Liver (tissue), 8 donors: ENCODE measurements at regions not wholly inside any gene's neighbourhood (a gene's known extent, or its start where the extent isn't known, plus 50 kb on each side); places are given as distances from the start of the nearest gene placed in this dataset.

Experiments used
- DNase-seq: peaks from one replicate; pipeline ENCODE4 v3.0.0-alpha.2; 2017; ENCODE audit warnings: low spot score
- H3K27ac ChIP-seq, 2 donors: one replicate each; pipeline ENCODE4 v1.7.0; 2013; ENCODE audit warnings: inconsistent platforms in 2 of 2, low read length in 2 of 2, control low read depth in 1 of 2, low read depth in 1 of 2, mild to moderate bottlenecking in 1 of 2
- H3K27me3 ChIP-seq, 4 donors: one replicate each; pipeline versions ENCODE4 v1.6.1 to v1.7.0; 2013; ENCODE audit warnings: low read length in 3 of 4, inconsistent platforms in 1 of 4, mild to moderate bottlenecking in 1 of 4, moderate library complexity in 1 of 4; ENCODE audit not compliant: control insufficient read depth in 4 of 4, insufficient read depth in 4 of 4
- H3K36me3 ChIP-seq, 4 donors: one replicate each; pipeline versions ENCODE4 v1.6.1 to v1.7.0; 2013; ENCODE audit warnings: low read length in 3 of 4, mild to moderate bottlenecking in 3 of 4, low read depth in 1 of 4, moderate library complexity in 1 of 4; ENCODE audit not compliant: control insufficient read depth in 4 of 4, insufficient read depth in 3 of 4
- H3K4me1 ChIP-seq, 4 donors: one replicate each; pipeline versions ENCODE4 v1.6.1 to v1.7.0; 2013; ENCODE audit warnings: low read length in 3 of 4, mild to moderate bottlenecking in 3 of 4, moderate library complexity in 1 of 4; ENCODE audit not compliant: control insufficient read depth in 4 of 4, insufficient read depth in 4 of 4
- H3K4me3 ChIP-seq, 3 donors: one replicate each; pipeline versions ENCODE4 v1.6.1 to v1.7.0; 2013; ENCODE audit warnings: low read length in 3 of 3, control low read depth in 1 of 3, low read depth in 1 of 3, mild to moderate bottlenecking in 1 of 3
- H3K9ac ChIP-seq, 2 donors: one replicate each; pipeline ENCODE4 v1.7.0; 2013; ENCODE audit warnings: low read length in 2 of 2, mild to moderate bottlenecking in 2 of 2, moderate library complexity in 2 of 2, control low read depth in 1 of 2, low read depth in 1 of 2
- H3K9me3 ChIP-seq, 4 donors: one replicate each; pipeline versions ENCODE4 v1.6.1 to v1.7.0; 2013; ENCODE audit warnings: low read length in 3 of 4; ENCODE audit not compliant: control insufficient read depth in 4 of 4
- EGR1 ChIP-seq, 2 donors: IDR thresholded peaks; 2 replicates each; pipeline ENCODE4 v1.6.1; 2016 to 2018; ENCODE audit warnings: antibody characterized with exemption in 2 of 2, low read depth in 2 of 2
- FOXA1 ChIP-seq: IDR thresholded peaks from 2 replicates; pipeline ENCODE4 v1.6.1; 2016; ENCODE audit warnings: antibody characterized with exemption
- FOXA2 ChIP-seq: IDR thresholded peaks from 2 replicates; pipeline ENCODE4 v1.6.1; 2016; ENCODE audit warnings: antibody characterized with exemption
- GABPA ChIP-seq, 2 donors: IDR thresholded peaks in 1 of 2; conservative IDR thresholded peaks in 1 of 2; 2 replicates each; pipeline ENCODE4 v1.6.1; 2016; ENCODE audit warnings: antibody characterized with exemption in 2 of 2, mild to moderate bottlenecking in 1 of 2, moderate library complexity in 1 of 2
- HNF4A ChIP-seq, 2 donors: conservative IDR thresholded peaks; 2 replicates each; pipeline ENCODE4 v1.6.1; 2016; ENCODE audit warnings: antibody characterized with exemption in 2 of 2, mild to moderate bottlenecking in 2 of 2
- HNF4G ChIP-seq: IDR thresholded peaks from 2 replicates; pipeline ENCODE4 v1.6.1; 2016; ENCODE audit warnings: antibody characterized with exemption
- JUND ChIP-seq, 2 donors: IDR thresholded peaks; 2 replicates each; pipeline ENCODE4 v1.6.1; 2016; ENCODE audit warnings: antibody characterized with exemption in 2 of 2
- NR2F2 ChIP-seq: IDR thresholded peaks from 2 replicates; pipeline ENCODE4 v1.6.1; 2016; ENCODE audit warnings: antibody characterized with exemption
- RAD21 ChIP-seq, 2 donors: IDR thresholded peaks; 2 replicates each; pipeline ENCODE4 v1.6.1; 2016; ENCODE audit warnings: antibody characterized with exemption in 2 of 2, mild to moderate bottlenecking in 2 of 2
- RXRA ChIP-seq, 2 donors: IDR thresholded peaks; 2 replicates each; pipeline ENCODE4 v1.6.1; 2017 to 2018; ENCODE audit warnings: antibody characterized with exemption in 2 of 2, mild to moderate bottlenecking in 1 of 2
- SP1 ChIP-seq: IDR thresholded peaks from 2 replicates; pipeline ENCODE4 v1.6.1; 2018; ENCODE audit warnings: antibody characterized with exemption, mild to moderate bottlenecking
- TAF1 ChIP-seq: conservative IDR thresholded peaks from 2 replicates; pipeline ENCODE4 v1.6.1; 2016; ENCODE audit warnings: antibody characterized with exemption, mild to moderate bottlenecking
- YY1 ChIP-seq: IDR thresholded peaks from 2 replicates; pipeline ENCODE4 v1.6.1; 2016; ENCODE audit warnings: antibody characterized with exemption, mild to moderate bottlenecking
- WGBS: extraction: QIAGEN DNeasy Blood & Tissue Kit; methylation state at CpG from one replicate; pipeline ENCODE4 v1.1.7; 2013; 5-methylcytosine and 5-hydroxymethylcytosine counted together
- TF ChIP-seq, protein P1 (sequence below): IDR thresholded peaks from 2 replicates; pipeline ENCODE4 v1.6.1; 2016; ENCODE audit warnings: antibody characterized with exemption
- TF ChIP-seq, protein P2 (sequence below): IDR thresholded peaks from 2 replicates; pipeline ENCODE4 v1.6.1; 2016; ENCODE audit warnings: antibody characterized with exemption
- TF ChIP-seq, protein P3 (sequence below): fragments of 150-350 bp; IDR thresholded peaks from 2 replicates; pipeline ENCODE4 v1.5.1; 2017; ENCODE audit warnings: improper control_type of control experiment, low read depth, low read length; ENCODE audit not compliant: missing input control
- TF ChIP-seq, protein P4 (sequence below): IDR thresholded peaks from 2 replicates; pipeline ENCODE4 v1.6.1; 2016; ENCODE audit warnings: antibody characterized with exemption, mild to moderate bottlenecking
- TF ChIP-seq, protein P5 (sequence below): IDR thresholded peaks from 2 replicates; pipeline ENCODE4 v1.6.1; 2016; ENCODE audit warnings: antibody characterized with exemption
- donor health status: healthy.
- donor health status: healthy.
- donor health status: healthy.
- donor health status: healthy.
- donor health status: healthy.

DNA sequence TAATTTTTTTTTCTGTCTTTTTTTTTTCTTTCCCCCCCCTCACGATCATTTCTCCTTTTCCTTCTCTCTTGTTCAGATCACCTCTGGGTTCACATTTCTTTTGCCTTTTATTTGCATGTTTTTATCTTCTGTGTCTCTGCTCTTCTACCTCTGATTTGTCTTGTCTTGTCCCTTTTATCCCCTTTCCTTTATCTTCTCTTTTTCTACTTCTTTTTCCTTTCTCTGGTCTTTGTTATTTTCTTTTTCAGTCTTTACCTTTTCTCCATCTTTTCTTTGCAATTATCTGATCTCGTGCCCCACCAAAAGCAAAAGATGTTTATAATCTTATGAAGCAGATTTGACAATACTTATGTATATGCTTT lies 77.8 kb upstream of the RAP1B start:
- TF ChIP-seq, protein P1, sequence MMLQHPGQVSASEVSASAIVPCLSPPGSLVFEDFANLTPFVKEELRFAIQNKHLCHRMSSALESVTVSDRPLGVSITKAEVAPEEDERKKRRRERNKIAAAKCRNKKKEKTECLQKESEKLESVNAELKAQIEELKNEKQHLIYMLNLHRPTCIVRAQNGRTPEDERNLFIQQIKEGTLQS = no peak
- TF ChIP-seq, protein P2, sequence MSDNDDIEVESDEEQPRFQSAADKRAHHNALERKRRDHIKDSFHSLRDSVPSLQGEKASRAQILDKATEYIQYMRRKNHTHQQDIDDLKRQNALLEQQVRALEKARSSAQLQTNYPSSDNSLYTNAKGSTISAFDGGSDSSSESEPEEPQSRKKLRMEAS = no peak
- H3K9me3 ChIP-seq = no peaks in the 10 kb centered on the region
- H3K9ac ChIP-seq = peak overlapping the region; percentile 37 to 63
- no peaks in the 10 kb centered on the region for H3K36me3 ChIP-seq
- no peaks in the 10 kb centered on the region for H3K27me3 ChIP-seq
- peaks cover 2 to 29% (median 22%) of the 10 kb centered on the region in 4 donors for H3K4me1 ChIP-seq
- peak overlapping the region in 2 of 3 donors; percentile 4 to 57 for H3K4me3 ChIP-seq
- 55% methylated on average over 2 of the region's 2 CpGs for WGBS
- H3K27ac ChIP-seq = peak overlapping the region; percentile 69 to 82
- no peak for DNase-seq

DNA sequence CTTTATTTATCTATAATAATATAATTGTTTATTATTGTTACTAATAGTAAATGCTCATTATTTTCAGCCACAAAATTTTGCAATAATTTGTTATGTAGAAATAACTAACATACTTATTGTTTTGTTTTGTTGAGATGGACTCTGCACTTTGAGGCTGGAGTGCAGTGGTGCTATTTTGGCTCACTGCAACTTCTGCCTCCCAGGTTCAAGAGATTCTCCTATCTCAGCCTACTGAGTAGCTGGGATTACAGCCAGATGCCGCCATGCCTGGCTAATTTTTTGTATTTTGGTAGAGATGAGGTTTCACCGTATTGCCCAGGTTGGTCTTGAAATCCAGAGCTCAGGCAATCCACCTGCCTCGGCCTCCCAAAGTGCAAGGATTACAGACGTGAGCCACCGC lies 76.6 kb upstream of the RAP1B start:
- 70% methylated on average over 5 of the region's 5 CpGs for WGBS

More for the DNA sequence above, 76.6 kb upstream of the RAP1B start:
- Histone ChIP-seq H3K4me3 (no peak overlapping the region), H3K36me3 (no peaks in the 10 kb centered on the region), H3K27ac (peak overlapping the region in 1 of 2 donors; percentile 34), H3K27me3 (no peaks in the 10 kb centered on the region), H3K9ac (no peak overlapping the region), H3K4me1 (peaks cover 2 to 29% (median 23%) of the 10 kb centered on the region in 4 donors), H3K9me3 (no peaks in the 10 kb centered on the region)
- TF ChIP-seq RAD21 (IDR thresholded peaks at IDR 0.05) (no peak), FOXA2 (no peak), HNF4A (conservative IDR thresholded peaks at IDR 0.05) (peak; percentile 94 to 95), NR2F2 (no peak), TAF1 (no peak), RXRA (IDR thresholded peaks at IDR 0.05) (peak; percentile 49 to 69), FOXA1 (no peak), GABPA (IDR thresholded peaks at IDR 0.05 in 1 of 2, conservative IDR thresholded peaks at IDR 0.05 in 1 of 2) (no peak), HNF4G (peak; percentile 79), EGR1 (IDR thresholded peaks at IDR 0.05; ENCODE audit: low read depth in 2 of 2) (no peak), YY1 (peak; percentile 51), JUND (IDR thresholded peaks at IDR 0.05) (peak in 1 of 2 donors; percentile 14), SP1 (peak; percentile 55)
- TF ChIP-seq, protein P3, sequence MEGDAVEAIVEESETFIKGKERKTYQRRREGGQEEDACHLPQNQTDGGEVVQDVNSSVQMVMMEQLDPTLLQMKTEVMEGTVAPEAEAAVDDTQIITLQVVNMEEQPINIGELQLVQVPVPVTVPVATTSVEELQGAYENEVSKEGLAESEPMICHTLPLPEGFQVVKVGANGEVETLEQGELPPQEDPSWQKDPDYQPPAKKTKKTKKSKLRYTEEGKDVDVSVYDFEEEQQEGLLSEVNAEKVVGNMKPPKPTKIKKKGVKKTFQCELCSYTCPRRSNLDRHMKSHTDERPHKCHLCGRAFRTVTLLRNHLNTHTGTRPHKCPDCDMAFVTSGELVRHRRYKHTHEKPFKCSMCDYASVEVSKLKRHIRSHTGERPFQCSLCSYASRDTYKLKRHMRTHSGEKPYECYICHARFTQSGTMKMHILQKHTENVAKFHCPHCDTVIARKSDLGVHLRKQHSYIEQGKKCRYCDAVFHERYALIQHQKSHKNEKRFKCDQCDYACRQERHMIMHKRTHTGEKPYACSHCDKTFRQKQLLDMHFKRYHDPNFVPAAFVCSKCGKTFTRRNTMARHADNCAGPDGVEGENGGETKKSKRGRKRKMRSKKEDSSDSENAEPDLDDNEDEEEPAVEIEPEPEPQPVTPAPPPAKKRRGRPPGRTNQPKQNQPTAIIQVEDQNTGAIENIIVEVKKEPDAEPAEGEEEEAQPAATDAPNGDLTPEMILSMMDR = no peak
- TF ChIP-seq, protein P4, sequence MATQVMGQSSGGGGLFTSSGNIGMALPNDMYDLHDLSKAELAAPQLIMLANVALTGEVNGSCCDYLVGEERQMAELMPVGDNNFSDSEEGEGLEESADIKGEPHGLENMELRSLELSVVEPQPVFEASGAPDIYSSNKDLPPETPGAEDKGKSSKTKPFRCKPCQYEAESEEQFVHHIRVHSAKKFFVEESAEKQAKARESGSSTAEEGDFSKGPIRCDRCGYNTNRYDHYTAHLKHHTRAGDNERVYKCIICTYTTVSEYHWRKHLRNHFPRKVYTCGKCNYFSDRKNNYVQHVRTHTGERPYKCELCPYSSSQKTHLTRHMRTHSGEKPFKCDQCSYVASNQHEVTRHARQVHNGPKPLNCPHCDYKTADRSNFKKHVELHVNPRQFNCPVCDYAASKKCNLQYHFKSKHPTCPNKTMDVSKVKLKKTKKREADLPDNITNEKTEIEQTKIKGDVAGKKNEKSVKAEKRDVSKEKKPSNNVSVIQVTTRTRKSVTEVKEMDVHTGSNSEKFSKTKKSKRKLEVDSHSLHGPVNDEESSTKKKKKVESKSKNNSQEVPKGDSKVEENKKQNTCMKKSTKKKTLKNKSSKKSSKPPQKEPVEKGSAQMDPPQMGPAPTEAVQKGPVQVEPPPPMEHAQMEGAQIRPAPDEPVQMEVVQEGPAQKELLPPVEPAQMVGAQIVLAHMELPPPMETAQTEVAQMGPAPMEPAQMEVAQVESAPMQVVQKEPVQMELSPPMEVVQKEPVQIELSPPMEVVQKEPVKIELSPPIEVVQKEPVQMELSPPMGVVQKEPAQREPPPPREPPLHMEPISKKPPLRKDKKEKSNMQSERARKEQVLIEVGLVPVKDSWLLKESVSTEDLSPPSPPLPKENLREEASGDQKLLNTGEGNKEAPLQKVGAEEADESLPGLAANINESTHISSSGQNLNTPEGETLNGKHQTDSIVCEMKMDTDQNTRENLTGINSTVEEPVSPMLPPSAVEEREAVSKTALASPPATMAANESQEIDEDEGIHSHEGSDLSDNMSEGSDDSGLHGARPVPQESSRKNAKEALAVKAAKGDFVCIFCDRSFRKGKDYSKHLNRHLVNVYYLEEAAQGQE = no peak
- TF ChIP-seq, protein P2 = no peak
- TF ChIP-seq, protein P5, sequence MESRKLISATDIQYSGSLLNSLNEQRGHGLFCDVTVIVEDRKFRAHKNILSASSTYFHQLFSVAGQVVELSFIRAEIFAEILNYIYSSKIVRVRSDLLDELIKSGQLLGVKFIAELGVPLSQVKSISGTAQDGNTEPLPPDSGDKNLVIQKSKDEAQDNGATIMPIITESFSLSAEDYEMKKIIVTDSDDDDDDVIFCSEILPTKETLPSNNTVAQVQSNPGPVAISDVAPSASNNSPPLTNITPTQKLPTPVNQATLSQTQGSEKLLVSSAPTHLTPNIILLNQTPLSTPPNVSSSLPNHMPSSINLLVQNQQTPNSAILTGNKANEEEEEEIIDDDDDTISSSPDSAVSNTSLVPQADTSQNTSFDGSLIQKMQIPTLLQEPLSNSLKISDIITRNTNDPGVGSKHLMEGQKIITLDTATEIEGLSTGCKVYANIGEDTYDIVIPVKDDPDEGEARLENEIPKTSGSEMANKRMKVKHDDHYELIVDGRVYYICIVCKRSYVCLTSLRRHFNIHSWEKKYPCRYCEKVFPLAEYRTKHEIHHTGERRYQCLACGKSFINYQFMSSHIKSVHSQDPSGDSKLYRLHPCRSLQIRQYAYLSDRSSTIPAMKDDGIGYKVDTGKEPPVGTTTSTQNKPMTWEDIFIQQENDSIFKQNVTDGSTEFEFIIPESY = no peak
- TF ChIP-seq, protein P1 = no peak
- no peak for DNase-seq
